IMR-90 (cell line): ENCODE measurements at regions not wholly inside any gene's neighbourhood (a gene's known extent, or its start where the extent isn't known, plus 50 kb on each side); places are given as distances from the start of the nearest gene placed in this dataset.

Experiments used
- ATAC-seq: fragments of 200-7000 bp; cut with Tn5 transposase; 2 replicates; pipeline ENCODE4 v1.9.1; 2020; ENCODE audit warnings: low read depth, mild to moderate bottlenecking, moderate library complexity
- BruUV-seq: library from RNA; stranded (reverse); fragments of 400-500 nt; replicated peaks from 2 replicates; lab custom pipeline; 2021; lab: Mats Ljungman, UMichigan
- CTCF ChIA-PET: fragments of 300-600 bp; formaldehyde crosslinking; extraction: SDS; loops from one replicate; lab custom pipeline; 2021; ENCODE audit warnings: antibody characterized with exemption; lab: Yijun Ruan, JAX
- POLR2A ChIA-PET: fragments of 300-600 bp; sonication (Branson Sonifier 250); formaldehyde crosslinking; loops from one replicate; lab custom pipeline; 2022; ENCODE audit warnings: antibody characterized with exemption; ENCODE audit not compliant: unreplicated experiment; lab: Charles Lee
- DNase-seq: peaks from one replicate; pipeline ENCODE4 v3.0.0; 2013
- H2AFZ ChIP-seq: replicated peaks from 2 replicates; pipeline ENCODE3; 2013; ENCODE audit warnings: low read length, mild to moderate bottlenecking; ENCODE audit not compliant: poor library complexity
- H2AK5ac ChIP-seq: 2 replicates; pipeline ENCODE4 v1.6.1; 2013; ENCODE audit warnings: low read depth, low read length, inconsistent platforms
- H2AK9ac ChIP-seq: replicated peaks from 2 replicates; pipeline ENCODE3; 2013; ENCODE audit warnings: mild to moderate bottlenecking, low read depth, low read length, moderate library complexity; ENCODE audit not compliant: poor library complexity
- H2BK120ac ChIP-seq: 2 replicates; pipeline ENCODE4 v1.6.1; 2013; ENCODE audit warnings: low read depth, low read length, inconsistent platforms
- H2BK15ac ChIP-seq: 3 replicates; pipeline ENCODE4 v1.6.1; 2013; ENCODE audit warnings: low read depth, low read length, inconsistent platforms
- H2BK20ac ChIP-seq: 2 replicates; pipeline ENCODE4 v1.6.1; 2013; ENCODE audit warnings: low read depth, mild to moderate bottlenecking, inconsistent platforms, low read length, moderate library complexity
- H2BK5ac ChIP-seq: 2 replicates; pipeline ENCODE4 v1.6.1; 2013; ENCODE audit warnings: mild to moderate bottlenecking, low read depth, low read length, inconsistent platforms; ENCODE audit not compliant: poor library complexity, severe bottlenecking
- H3K14ac ChIP-seq: replicated peaks from 2 replicates; pipeline ENCODE4 v1.6.1; 2013; ENCODE audit warnings: low read depth, low read length, inconsistent platforms
- H3K18ac ChIP-seq: 2 replicates; pipeline ENCODE4 v1.6.1; 2013; ENCODE audit warnings: low read depth, low read length, control low read depth
- H3K23ac ChIP-seq: 2 replicates; pipeline ENCODE4 v1.6.1; 2013; ENCODE audit warnings: low read depth, low read length, inconsistent platforms
- H3K27ac ChIP-seq: 2 replicates; pipeline ENCODE4 v1.5.1; 2013; ENCODE audit warnings: mild to moderate bottlenecking, control low read depth, low read length; ENCODE audit not compliant: insufficient read depth
- H3K27me3 ChIP-seq: 2 replicates; pipeline ENCODE4 v1.6.1; 2013; ENCODE audit warnings: low read length; ENCODE audit not compliant: control insufficient read depth, insufficient read depth
- H3K36me3 ChIP-seq: 2 replicates; pipeline ENCODE4 v1.6.1; 2013; ENCODE audit warnings: low read length, mixed read lengths; ENCODE audit not compliant: control insufficient read depth, insufficient read depth
- H3K4ac ChIP-seq: 2 replicates; pipeline ENCODE4 v1.6.1; 2013; ENCODE audit warnings: low read depth, low read length, inconsistent platforms
- H3K4me1 ChIP-seq: 2 replicates; pipeline ENCODE4 v1.6.1; 2013; ENCODE audit warnings: low read length, mixed read lengths; ENCODE audit not compliant: control insufficient read depth, insufficient read depth
- H3K4me2 ChIP-seq: 2 replicates; pipeline ENCODE4 v1.6.1; 2013; ENCODE audit warnings: low read depth, mild to moderate bottlenecking, control low read depth, low read length, moderate library complexity
- H3K4me3 ChIP-seq: 2 replicates; pipeline ENCODE4 v1.5.1; 2013; ENCODE audit warnings: low read depth, mild to moderate bottlenecking, control low read depth, low read length, moderate library complexity; ENCODE audit not compliant: insufficient read depth
- H3K56ac ChIP-seq: 2 replicates; pipeline ENCODE4 v1.6.1; 2013; ENCODE audit warnings: low read length, inconsistent platforms; ENCODE audit not compliant: insufficient read depth; ENCODE audit errors: extremely low read depth
- H3K79me1 ChIP-seq, 2 experiments: 2 replicates each; pipeline ENCODE4 v1.6.1; 2013; ENCODE audit warnings: low read length in 2 of 2, inconsistent platforms in 1 of 2, low read depth in 1 of 2
- H3K9ac ChIP-seq: 2 replicates; pipeline ENCODE4 v1.6.1; 2013; ENCODE audit warnings: low read depth, low read length, control low read depth
- H3K9me1 ChIP-seq: 2 replicates; pipeline ENCODE4 v1.6.1; 2013; ENCODE audit warnings: low read length, inconsistent platforms; ENCODE audit not compliant: insufficient read depth
- H3K9me3 ChIP-seq: 2 replicates; pipeline ENCODE4 v1.6.1; 2013; ENCODE audit warnings: low read length; ENCODE audit not compliant: control insufficient read depth, insufficient read depth
- H4K20me1 ChIP-seq: 2 replicates; pipeline ENCODE4 v1.6.1; 2013; ENCODE audit warnings: low read length, inconsistent platforms; ENCODE audit not compliant: insufficient read depth
- H4K5ac ChIP-seq: 2 replicates; pipeline ENCODE4 v1.6.1; 2013; ENCODE audit warnings: mild to moderate bottlenecking, low read depth, low read length, control low read depth
- H4K8ac ChIP-seq, 2 experiments: 2 replicates each; pipeline ENCODE4 v1.6.1; 2013; ENCODE audit warnings: low read depth in 2 of 2, low read length in 2 of 2, control low read depth in 1 of 2, inconsistent platforms in 1 of 2
- H4K91ac ChIP-seq: 2 replicates; pipeline ENCODE4 v1.6.1; 2013; ENCODE audit warnings: low read depth, low read length, inconsistent platforms; ENCODE audit not compliant: insufficient read depth
- RFX5 ChIP-seq: IDR thresholded peaks from 2 replicates; pipeline ENCODE4 v1.8.0; 2012; ENCODE audit warnings: low read depth, mild to moderate bottlenecking, low read length, moderate library complexity
- WGBS, 2 experiments: methylation state at CpG; one replicate each; pipeline versions ENCODE4 v1.1.5 to v1.1.7; 2013; ENCODE audit warnings: missing lambda C conversion rate in 2 of 2; ENCODE audit not compliant: insufficient read length in 1 of 2; ENCODE audit errors: extremely low coverage in 2 of 2; 5-methylcytosine and 5-hydroxymethylcytosine counted together
- dilution Hi-C: fragments of 300-500 bp; cut with HindIII; formaldehyde crosslinking; loops from one replicate; pipeline ENCODE4 v1.14.3; 2018; ENCODE audit warnings: low sequenced_read_pairs; ENCODE audit not compliant: unreplicated experiment
- in situ Hi-C: fragments of 300-500 bp; cut with MboI; formaldehyde crosslinking; loops from 3 replicates; pipeline ENCODE4 v1.14.3; 2019; ENCODE audit warnings: low sequenced_read_pairs, inconsistent platforms, mixed read lengths
- intact Hi-C: fragments of 100-400 bp; cut with micrococcal nuclease; formaldehyde crosslinking; loops from 2 replicates; pipeline ENCODE4 v1.10.0; 2022

DNA sequence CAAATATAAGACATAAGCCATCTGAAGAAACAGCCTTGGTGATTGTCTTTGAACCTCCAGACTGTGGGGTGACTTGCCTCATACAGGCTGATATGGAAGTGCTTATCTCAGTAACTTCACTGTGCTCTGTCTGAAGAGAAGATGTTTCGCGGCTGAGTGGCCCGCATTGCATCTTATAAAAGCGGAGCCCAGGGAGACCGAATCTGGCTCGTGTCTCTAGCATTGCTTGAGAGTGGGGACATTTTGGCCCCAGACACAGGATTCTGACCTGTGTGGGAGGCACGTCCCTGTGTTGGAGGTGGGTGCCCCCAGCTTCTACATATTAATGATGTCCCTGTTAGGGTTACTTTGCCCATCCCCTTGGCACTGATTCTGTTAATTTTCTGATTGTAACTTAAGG, 66.4 kb downstream of the METRNL start:
- Histone ChIP-seq H3K4ac (no peak overlapping the region), H3K56ac (no peak overlapping the region), H3K4me2 (no peak overlapping the region), H3K18ac (no peak overlapping the region), H3K9me1 (0 out of 2 replicates have a peak, but pooled peaks cover 2% of the 10 kb centered on the region), H3K4me3 (no peak overlapping the region), H3K79me1 (no peaks in the 10 kb centered on the region), H2BK5ac (no peak overlapping the region), H4K91ac (no peak overlapping the region), H4K5ac (no peak overlapping the region), H3K9me3 (peaks cover 14% of the 10 kb centered on the region), H3K23ac (no peak overlapping the region), H3K27me3 (peaks cover 30% of the 10 kb centered on the region), H2AK9ac (no peak overlapping the region), H2BK15ac (no peak overlapping the region), H2AK5ac (no peak overlapping the region), H3K9ac (no peak overlapping the region), H3K4me1 (0 out of 2 replicates have a peak, but pooled peaks cover 2% of the 10 kb centered on the region), H3K27ac (no peak overlapping the region), H2AFZ (no peak overlapping the region), H4K20me1 (no peaks in the 10 kb centered on the region), H3K14ac (no peak overlapping the region), H2BK20ac (no peak overlapping the region), H3K36me3 (no peaks in the 10 kb centered on the region), H4K8ac (no peak overlapping the region), H2BK120ac (no peak overlapping the region)
- intact Hi-C loops (no loop called here), in situ Hi-C loops (no loop called here), dilution Hi-C loops (no loop called here)
- no CpG with 5 or more reads among the region's 7 CpGs for WGBS, 2 experiments
- TF ChIP-seq RFX5 = no peak
- ChIA-PET POLR2A (no interaction called here), CTCF (no interaction called here)
- DNase-seq (no peak), ATAC-seq (no peak)
- no TSS peak for BruUV-seq
